Fibroblast of villous mesenchyme (primary cell): ENCODE measurements at regions not wholly inside any gene's neighbourhood (a gene's known extent, or its start where the extent isn't known, plus 50 kb on each side); places are given as distances from the start of the nearest gene placed in this dataset.

Experiments used
- DNase-seq: peaks from one replicate; pipeline ENCODE4 v3.0.0-alpha.2; 2010; ENCODE audit warnings: low read depth
- H3K4me3 ChIP-seq: 2 replicates; pipeline ENCODE4 v1.5.1; 2011; ENCODE audit warnings: low read depth, mild to moderate bottlenecking, low read length
- TF ChIP-seq, protein P1 (sequence below): IDR thresholded peaks from 2 replicates; pipeline ENCODE4 v1.5.1; 2012; ENCODE audit warnings: low read depth, mild to moderate bottlenecking, low read length; ENCODE audit not compliant: insufficient read depth

DNA sequence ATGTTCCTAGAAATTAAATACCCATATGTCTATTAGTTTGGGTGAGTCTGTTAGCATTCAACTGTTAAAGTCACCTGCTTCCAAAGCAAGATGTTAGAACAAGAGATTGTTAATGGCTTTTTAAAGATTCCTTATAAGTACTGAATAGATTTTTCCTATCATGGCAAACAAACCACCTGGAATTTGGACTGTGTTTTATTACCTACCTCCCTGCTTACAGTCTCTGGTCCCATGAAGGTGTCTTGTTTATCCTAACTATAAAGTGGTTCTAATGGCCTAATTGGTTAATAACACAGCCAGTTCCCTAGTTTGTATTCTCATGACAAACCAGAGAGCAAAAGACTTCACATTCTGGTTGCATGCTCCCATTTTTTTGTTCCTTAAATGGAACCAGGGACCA is 149.5 kb downstream of the PPP1R2C start:
- DNase-seq = no peak
- H3K4me3 ChIP-seq = no peak overlapping the region
- TF ChIP-seq, protein P1, sequence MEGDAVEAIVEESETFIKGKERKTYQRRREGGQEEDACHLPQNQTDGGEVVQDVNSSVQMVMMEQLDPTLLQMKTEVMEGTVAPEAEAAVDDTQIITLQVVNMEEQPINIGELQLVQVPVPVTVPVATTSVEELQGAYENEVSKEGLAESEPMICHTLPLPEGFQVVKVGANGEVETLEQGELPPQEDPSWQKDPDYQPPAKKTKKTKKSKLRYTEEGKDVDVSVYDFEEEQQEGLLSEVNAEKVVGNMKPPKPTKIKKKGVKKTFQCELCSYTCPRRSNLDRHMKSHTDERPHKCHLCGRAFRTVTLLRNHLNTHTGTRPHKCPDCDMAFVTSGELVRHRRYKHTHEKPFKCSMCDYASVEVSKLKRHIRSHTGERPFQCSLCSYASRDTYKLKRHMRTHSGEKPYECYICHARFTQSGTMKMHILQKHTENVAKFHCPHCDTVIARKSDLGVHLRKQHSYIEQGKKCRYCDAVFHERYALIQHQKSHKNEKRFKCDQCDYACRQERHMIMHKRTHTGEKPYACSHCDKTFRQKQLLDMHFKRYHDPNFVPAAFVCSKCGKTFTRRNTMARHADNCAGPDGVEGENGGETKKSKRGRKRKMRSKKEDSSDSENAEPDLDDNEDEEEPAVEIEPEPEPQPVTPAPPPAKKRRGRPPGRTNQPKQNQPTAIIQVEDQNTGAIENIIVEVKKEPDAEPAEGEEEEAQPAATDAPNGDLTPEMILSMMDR = no peak

DNA sequence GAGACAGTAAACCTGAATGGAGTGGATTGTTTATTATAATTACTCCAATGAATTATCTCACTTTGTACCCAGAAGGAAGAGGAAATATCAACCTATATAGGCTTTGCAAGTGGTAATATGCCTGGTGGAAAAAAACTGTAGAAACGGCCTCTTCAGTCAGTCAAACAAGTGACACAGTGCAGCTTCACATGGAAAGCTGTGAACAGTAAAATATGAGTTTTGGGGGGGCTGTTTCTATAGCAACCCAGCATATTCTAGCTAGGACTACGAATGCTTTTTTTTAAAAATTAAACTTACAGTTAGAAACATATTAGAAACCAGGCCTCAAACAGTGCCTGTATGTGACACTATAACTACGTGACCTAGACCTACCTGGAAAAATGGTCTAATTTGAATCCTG is 150.1 kb downstream of the PPP1R2C start:
- TF ChIP-seq, protein P1 = no peak
- DNase-seq = no peak
- H3K4me3 ChIP-seq = no peak overlapping the region

DNA sequence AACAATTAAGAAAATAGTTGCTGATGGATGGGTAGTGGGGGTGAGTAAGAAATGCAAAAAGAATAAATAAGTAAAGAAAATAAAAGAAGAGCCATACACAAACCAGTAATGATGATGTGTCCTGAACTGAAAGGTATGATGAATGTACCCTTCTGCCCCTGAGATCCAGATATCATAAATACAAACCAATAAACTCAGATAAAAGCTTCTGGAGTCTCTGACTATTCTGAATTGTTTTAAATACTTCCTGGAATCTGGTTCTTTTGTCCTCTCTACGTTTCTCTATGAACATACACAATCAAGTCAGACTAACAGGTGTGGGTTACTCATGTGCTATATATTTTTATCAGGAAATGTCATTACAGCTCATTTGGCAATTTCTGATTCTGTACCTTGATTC is 153.4 kb downstream of the PPP1R2C start:
- H3K4me3 ChIP-seq = no peak overlapping the region
- DNase-seq = no peak
- TF ChIP-seq, protein P1 = no peak

DNA sequence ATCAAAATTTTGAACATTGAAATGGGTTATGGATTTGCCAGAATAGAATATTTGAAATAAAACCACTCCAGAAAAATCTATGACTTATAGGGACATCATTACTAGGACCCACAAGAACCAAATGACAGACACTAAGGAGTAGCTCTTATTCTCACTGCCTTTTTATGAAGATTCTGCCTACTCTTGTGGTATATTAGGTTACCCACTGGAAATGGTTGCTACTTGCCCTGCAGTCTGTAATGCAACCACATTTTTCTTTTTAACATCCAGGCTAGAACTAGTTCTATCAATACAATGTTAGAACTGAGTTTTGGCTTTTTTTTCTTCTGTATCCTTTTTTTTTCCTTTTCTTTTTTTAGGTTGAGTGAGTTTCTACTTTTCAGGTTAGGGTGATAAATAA is 158.9 kb downstream of the PPP1R2C start:
- TF ChIP-seq, protein P1 = no peak
- DNase-seq = no peak
- no peak overlapping the region for H3K4me3 ChIP-seq

DNA sequence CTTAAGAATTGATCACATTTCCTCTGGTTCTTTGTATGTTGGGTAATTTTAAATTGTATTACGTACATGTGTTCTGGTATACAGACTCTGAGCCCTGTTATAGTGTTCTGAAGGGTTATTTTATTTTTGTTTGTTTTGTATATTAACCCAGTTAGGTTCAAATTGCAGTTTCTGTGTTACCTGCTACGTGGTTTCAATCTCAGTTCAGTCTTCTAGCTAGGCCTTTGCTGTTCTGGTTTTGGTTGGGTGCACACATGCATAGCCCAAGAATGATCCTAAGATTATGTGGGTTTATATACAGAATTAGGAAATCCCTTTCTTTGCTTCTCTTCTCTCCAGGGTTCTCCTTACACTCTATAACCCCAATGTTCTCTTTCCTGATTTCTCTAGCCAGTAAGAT is 161.0 kb downstream of the PPP1R2C start:
- no peak for DNase-seq
- no peak overlapping the region for H3K4me3 ChIP-seq
- TF ChIP-seq, protein P1 = no peak

DNA sequence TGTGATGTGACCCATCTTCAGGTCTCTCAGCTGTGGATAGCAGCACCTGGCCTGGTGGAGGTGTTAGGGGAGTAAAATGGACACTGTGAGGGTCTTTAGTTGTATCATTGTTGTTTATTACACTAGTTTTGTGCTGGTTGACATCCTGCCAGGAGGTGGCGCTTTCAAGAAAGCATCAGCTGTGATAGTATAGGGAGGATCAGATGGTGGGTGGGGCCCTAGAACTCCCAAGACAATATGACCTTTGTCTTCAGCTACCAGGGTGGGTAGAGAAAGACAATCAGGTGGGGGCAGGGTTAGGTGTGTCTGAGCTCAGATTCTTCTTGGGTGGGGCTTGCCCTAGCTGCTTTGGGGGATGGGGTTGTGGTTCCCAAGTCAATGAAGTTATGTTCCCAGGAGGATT is 162.8 kb downstream of the PPP1R2C start:
- TF ChIP-seq, protein P1 = no peak
- no peak overlapping the region for H3K4me3 ChIP-seq
- no peak for DNase-seq

DNA sequence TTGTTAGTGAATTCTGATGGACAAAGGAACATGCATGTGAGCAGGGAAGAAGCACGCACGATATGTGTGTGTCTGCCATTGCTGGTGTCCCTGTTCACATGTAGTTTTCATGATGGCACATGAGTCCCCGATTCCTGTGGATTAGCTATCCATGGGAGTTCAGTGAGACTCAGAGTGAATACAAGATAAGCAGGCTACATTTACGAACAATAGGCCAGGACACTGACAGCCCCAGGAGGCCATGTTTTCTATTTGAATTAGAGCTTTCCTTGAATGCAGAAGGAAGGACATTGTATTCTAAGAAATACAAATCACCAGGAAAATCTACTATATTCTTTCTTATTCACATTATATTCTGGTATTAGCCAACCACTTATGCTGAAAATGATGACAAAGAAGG is 171.4 kb downstream of the PPP1R2C start:
- no peak for DNase-seq
- TF ChIP-seq, protein P1 = no peak
- H3K4me3 ChIP-seq = no peak overlapping the region
